A549 (cell line): ENCODE measurements at regions not wholly inside any gene's neighbourhood (a gene's known extent, or its start where the extent isn't known, plus 50 kb on each side); places are given as distances from the start of the nearest gene placed in this dataset.
"Not testable (repeated sequence)": the region's sequence is repeated elsewhere in the genome, so short reads cannot be mapped to it uniquely, and the experiment has no call there.

Experiments
- ATAC-seq, 2 experiments: fragments of 200-7000 bp in 1 of 2; fragments of >200 bp in 1 of 2; cut with Nextera tagmentation in 1 of 2; cut with Tn5 transposase in 1 of 2; 3 replicates each; pipeline versions ENCODE4 v1.8.0 to v1.9.1; 2018 to 2020; ENCODE audit warnings: mild to moderate bottlenecking in 1 of 2, moderate library complexity in 1 of 2
- CTCF ChIA-PET: fragments of 300-600 bp; sonication (Branson Sonifier 250); formaldehyde crosslinking; extraction: SDS; loops from one replicate; lab custom pipeline; 2021; ENCODE audit warnings: antibody characterized with exemption, inconsistent platforms; lab: Yijun Ruan, JAX
- POLR2A ChIA-PET: fragments of 350-600 bp; formaldehyde crosslinking; extraction: SDS; loops from one replicate; lab custom pipeline; 2021; ENCODE audit warnings: antibody characterized with exemption, inconsistent platforms; lab: Yijun Ruan, JAX
- DNase-seq, 2 experiments: peaks; one replicate each; pipeline versions ENCODE4 v3.0.0 to v3.0.0-alpha.2; 2011 to 2016; ENCODE audit warnings: low read depth in 1 of 2, low spot score in 1 of 2
- FAIRE-seq: peaks from 2 replicates; lab custom pipeline; 2011; peaks lifted over from hg19 to GRCh38; lab: Jason Lieb, UNC
- H3K27ac ChIP-seq, 2 experiments: fragments of >200 bp; sonication (Bioruptor Twin); formaldehyde crosslinking; 3 replicates each; pipeline ENCODE4 v1.5.1; 2016 to 2017
- H3K4me1 ChIP-seq: fragments of >200 bp; sonication (Bioruptor Twin); formaldehyde crosslinking; 3 replicates; pipeline ENCODE4 v1.6.1; 2016
- H3K4me2 ChIP-seq: fragments of >200 bp; sonication (Bioruptor Twin); formaldehyde crosslinking; 3 replicates; pipeline ENCODE4 v1.6.1; 2016
- H3K4me3 ChIP-seq: fragments of >200 bp; sonication (Bioruptor Twin); formaldehyde crosslinking; 3 replicates; pipeline ENCODE4 v1.5.1; 2016
- H3K9me3 ChIP-seq: fragments of >200 bp; sonication (Bioruptor Twin); formaldehyde crosslinking; 3 replicates; pipeline ENCODE4 v1.6.1; 2016
- CEBPB ChIP-seq, 2 experiments: fragments of >200 bp in 1 of 2; sonication (Bioruptor Twin) in 1 of 2; formaldehyde crosslinking in 1 of 2; IDR thresholded peaks; 2 replicates each; pipeline ENCODE4 v1.6.1; 2012 to 2016
- CHD4 ChIP-seq: fragments of 200-600 bp; sonication (generic); IDR thresholded peaks from 2 replicates; pipeline ENCODE4 v1.6.1; 2016; ENCODE audit warnings: antibody characterized with exemption, mild to moderate bottlenecking, borderline replicate concordance
- EP300 ChIP-seq, 2 experiments: fragments of >200 bp; sonication (Bioruptor Twin); formaldehyde crosslinking; IDR thresholded peaks; 2 replicates in 1 of 2; 3 replicates in 1 of 2; pipeline ENCODE4 v1.6.1; 2016 to 2017
- FOSL2 ChIP-seq, 2 experiments: fragments of 450-650 bp in 1 of 2; fragments of >200 bp in 1 of 2; sonication (Bioruptor Twin) in 1 of 2; formaldehyde crosslinking; IDR thresholded peaks; 2 replicates each; pipeline versions ENCODE4 v1.5.0 to v1.6.1; 2016 to 2020; ENCODE audit warnings: mild to moderate bottlenecking in 1 of 2, moderate library complexity in 1 of 2
- GATA3 ChIP-seq: IDR thresholded peaks from 2 replicates; pipeline ENCODE4 v1.6.1; 2012; ENCODE audit warnings: borderline replicate concordance
- HOXA7 ChIP-seq: fragments of 250-450 bp; sonication (Bioruptor Pico); IDR thresholded peaks from 2 replicates; pipeline ENCODE4 v1.5.0; 2020; ENCODE audit warnings: mild to moderate bottlenecking, moderate library complexity
- JUN ChIP-seq, 2 experiments: fragments of >200 bp; sonication (Bioruptor Twin); formaldehyde crosslinking; IDR thresholded peaks; 2 replicates in 1 of 2; 3 replicates in 1 of 2; pipeline ENCODE4 v1.6.1; 2016 to 2017
- KDM5A ChIP-seq: fragments of 200-600 bp; sonication (generic); IDR thresholded peaks from 2 replicates; pipeline ENCODE4 v1.6.1; 2016; ENCODE audit warnings: antibody characterized with exemption, mild to moderate bottlenecking
- MAFK ChIP-seq: fragments of 450-650 bp; IDR thresholded peaks from 2 replicates; pipeline ENCODE4 v1.6.1; 2014; ENCODE audit not compliant: partially characterized antibody
- MAZ ChIP-seq: fragments of 150-350 bp; IDR thresholded peaks from 2 replicates; pipeline ENCODE4 v1.6.1; 2014; ENCODE audit warnings: antibody characterized with exemption, low read depth, low read length, borderline replicate concordance
- NR3C1 ChIP-seq: fragments of >200 bp; sonication (Bioruptor Twin); formaldehyde crosslinking; IDR thresholded peaks from 3 replicates; pipeline ENCODE4 v1.6.1; 2017
- PBX3 ChIP-seq: IDR thresholded peaks from 2 replicates; pipeline ENCODE4 v1.6.1; 2012
- RCOR1 ChIP-seq: fragments of 150-350 bp; IDR thresholded peaks from 2 replicates; pipeline ENCODE4 v1.6.1; 2014; ENCODE audit warnings: antibody characterized with exemption, low read length, low read depth
- ZC3H11A ChIP-seq: fragments of 450-650 bp; IDR thresholded peaks from 2 replicates; pipeline ENCODE4 v1.6.1; 2014; ENCODE audit warnings: antibody characterized with exemption, mild to moderate bottlenecking
- WGBS: methylation state at CpG from one replicate; pipeline ENCODE4 v1.1.6; 2017; ENCODE audit errors: missing lambda C conversion rate; 5-methylcytosine and 5-hydroxymethylcytosine counted together
- TF ChIP-seq, protein P1 (sequence below): fragments of 450-650 bp; IDR thresholded peaks from 2 replicates; pipeline ENCODE4 v1.6.1; 2014; ENCODE audit warnings: antibody characterized with exemption

- POLR2A ChIA-PET: no interaction called here
- Histone ChIP-seq H3K4me2 (no peak overlapping the region), H3K9me3 (no peaks in the 10 kb centered on the region; the same call in 2 of the 3 replicates), H3K27ac (no peak overlapping the region), H3K4me1 (no peaks in the 10 kb centered on the region), H3K4me3 (no peak overlapping the region)
- DNase-seq (no peak), ATAC-seq (no peak), FAIRE-seq (no peak)
- CTCF ChIA-PET: interaction anchor here (1.4 kb wide), 1 partner anchor 90 kb away, joined by 4 read pairs; no protein-coding TSS in a partner anchor
- WGBS: 0% methylated on average over 2 of the region's 8 CpGs
- TF ChIP-seq CHD4: no peak
- no peak for TF ChIP-seq CEBPB (IDR thresholded peaks at IDR 0.05)
Measured at GRCh38 chr22:49395617-49396016, 432.1 kb downstream of the BRD1 start.

DNA sequence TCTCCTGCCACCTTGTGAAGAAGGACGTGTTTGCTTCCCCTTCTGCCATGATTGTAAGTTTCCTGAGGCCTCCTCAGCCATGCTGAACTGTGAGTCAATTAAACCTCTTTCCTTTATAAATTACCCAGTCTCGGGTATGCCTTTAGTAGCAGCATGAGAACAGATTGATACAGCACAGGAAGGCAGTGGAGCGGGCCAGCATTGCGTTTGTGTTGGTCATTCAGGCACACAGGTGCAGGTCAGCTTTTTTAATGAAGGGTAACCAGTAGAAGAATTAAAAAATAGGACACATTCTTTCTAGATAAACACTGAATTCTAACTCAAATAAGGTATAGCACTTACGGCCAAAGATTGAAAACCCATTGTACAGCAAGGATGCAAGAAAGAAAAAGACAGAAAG lies 432.6 kb downstream of the BRD1 start:
- POLR2A ChIA-PET, H3K4me1 ChIP-seq, H3K4me2 ChIP-seq, H3K27ac ChIP-seq, DNase-seq, H3K9me3 ChIP-seq, H3K4me3 ChIP-seq, ATAC-seq, CTCF ChIA-PET, FAIRE-seq: not testable (repeated sequence)
- 47% methylated on average over 5 of the region's 5 CpGs for WGBS

GRCh38 chr22:49394116-49394785 lies 433.4 kb downstream of the BRD1 start:
- Histone ChIP-seq H3K4me1 (no peaks in the 10 kb centered on the region), H3K4me3 (no peak overlapping the region), H3K4me2 (no peak overlapping the region), H3K9me3 (no peaks in the 10 kb centered on the region; the same call in 2 of the 3 replicates), H3K27ac (no peak overlapping the region)
- POLR2A ChIA-PET: no interaction called here
- no peak for DNase-seq
- WGBS: 23% methylated on average over 7 of the region's 7 CpGs
- ATAC-seq: no peak
- CTCF ChIA-PET: no interaction called here
- TF ChIP-seq NR3C1: no peak
- no peak for TF ChIP-seq EP300 (IDR thresholded peaks at IDR 0.05)
- TF ChIP-seq PBX3: no peak
- TF ChIP-seq KDM5A: no peak
- TF ChIP-seq GATA3: no peak
- FAIRE-seq: no peak

GRCh38 chr22:49393526-49393925 lies 434.1 kb downstream of the BRD1 start:
- FAIRE-seq: no peak
- ChIA-PET POLR2A (interaction anchor here (0.5 kb wide), 1 partner anchor 1497 kb away, joined by 10 read pairs; no protein-coding TSS in a partner anchor), CTCF (no interaction called here)
- no peak overlapping the region for H3K27ac ChIP-seq
- no peak overlapping the region for H3K4me3 ChIP-seq
- TF ChIP-seq RCOR1: no peak
- no peak for TF ChIP-seq ZC3H11A
- no peak for TF ChIP-seq MAZ
- no peak for TF ChIP-seq JUN (IDR thresholded peaks at IDR 0.05)
- TF ChIP-seq MAFK: no peak
- no peak for TF ChIP-seq HOXA7 (CRISPR knock-in tag)
- TF ChIP-seq, protein P1, sequence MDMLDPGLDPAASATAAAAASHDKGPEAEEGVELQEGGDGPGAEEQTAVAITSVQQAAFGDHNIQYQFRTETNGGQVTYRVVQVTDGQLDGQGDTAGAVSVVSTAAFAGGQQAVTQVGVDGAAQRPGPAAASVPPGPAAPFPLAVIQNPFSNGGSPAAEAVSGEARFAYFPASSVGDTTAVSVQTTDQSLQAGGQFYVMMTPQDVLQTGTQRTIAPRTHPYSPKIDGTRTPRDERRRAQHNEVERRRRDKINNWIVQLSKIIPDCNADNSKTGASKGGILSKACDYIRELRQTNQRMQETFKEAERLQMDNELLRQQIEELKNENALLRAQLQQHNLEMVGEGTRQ: no peak
- no peak for TF ChIP-seq FOSL2 (IDR thresholded peaks at IDR 0.05)
- TF ChIP-seq FOSL2 (CRISPR knock-in tag; IDR thresholded peaks at IDR 0.05): no peak
- H3K4me2 ChIP-seq: no peak overlapping the region
- DNase-seq: no peak
- ATAC-seq: no peak
- 17% methylated on average over 6 of the region's 7 CpGs for WGBS
- H3K4me1 ChIP-seq: no peaks in the 10 kb centered on the region
- no peaks in the 10 kb centered on the region; the same call in 2 of the 3 replicates for H3K9me3 ChIP-seq
